ENCODE measurements at regions not wholly inside any gene's neighbourhood (a gene's known extent, or its start where the extent isn't known, plus 50 kb on each side); places are given as distances from the start of the nearest gene placed in this dataset.

DNA sequence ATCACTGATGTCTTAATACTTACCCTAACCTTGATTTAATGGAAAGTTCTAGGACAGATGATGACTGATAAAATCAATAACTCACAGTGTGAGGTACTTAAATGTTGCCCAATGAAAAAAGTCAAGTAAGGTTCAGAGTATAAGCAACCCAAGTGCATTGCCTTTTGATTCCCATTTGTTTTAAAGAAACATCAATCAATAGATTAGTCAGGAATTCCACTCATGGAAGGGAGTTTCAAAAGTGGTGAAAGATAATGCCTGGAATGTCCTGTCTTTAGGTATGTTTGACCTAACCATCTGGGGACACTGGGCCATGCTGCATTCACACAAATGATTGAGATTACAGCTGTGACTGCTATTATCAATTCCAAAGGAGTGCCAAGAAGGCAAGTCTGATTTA, 259.7 kb downstream of the PPARGC1A start:
- TF ChIP-seq, protein P1, sequence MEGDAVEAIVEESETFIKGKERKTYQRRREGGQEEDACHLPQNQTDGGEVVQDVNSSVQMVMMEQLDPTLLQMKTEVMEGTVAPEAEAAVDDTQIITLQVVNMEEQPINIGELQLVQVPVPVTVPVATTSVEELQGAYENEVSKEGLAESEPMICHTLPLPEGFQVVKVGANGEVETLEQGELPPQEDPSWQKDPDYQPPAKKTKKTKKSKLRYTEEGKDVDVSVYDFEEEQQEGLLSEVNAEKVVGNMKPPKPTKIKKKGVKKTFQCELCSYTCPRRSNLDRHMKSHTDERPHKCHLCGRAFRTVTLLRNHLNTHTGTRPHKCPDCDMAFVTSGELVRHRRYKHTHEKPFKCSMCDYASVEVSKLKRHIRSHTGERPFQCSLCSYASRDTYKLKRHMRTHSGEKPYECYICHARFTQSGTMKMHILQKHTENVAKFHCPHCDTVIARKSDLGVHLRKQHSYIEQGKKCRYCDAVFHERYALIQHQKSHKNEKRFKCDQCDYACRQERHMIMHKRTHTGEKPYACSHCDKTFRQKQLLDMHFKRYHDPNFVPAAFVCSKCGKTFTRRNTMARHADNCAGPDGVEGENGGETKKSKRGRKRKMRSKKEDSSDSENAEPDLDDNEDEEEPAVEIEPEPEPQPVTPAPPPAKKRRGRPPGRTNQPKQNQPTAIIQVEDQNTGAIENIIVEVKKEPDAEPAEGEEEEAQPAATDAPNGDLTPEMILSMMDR (IDR thresholded peaks at IDR 0.05) = no peak
- no peak for TF ChIP-seq EP300 (IDR thresholded peaks at IDR 0.05)
- no peak for TF ChIP-seq POLR2A (IDR thresholded peaks at IDR 0.05)
- TF ChIP-seq POLR2AphosphoS5 (IDR thresholded peaks at IDR 0.05) = no peak
